Retinal pigment epithelial cell (primary cell): ENCODE measurements at regions not wholly inside any gene's neighbourhood (a gene's known extent, or its start where the extent isn't known, plus 50 kb on each side); places are given as distances from the start of the nearest gene placed in this dataset.

Experiments used
- DNase-seq: peaks from one replicate; pipeline ENCODE4 v3.0.0-alpha.2; 2010; ENCODE audit warnings: low read depth
- H3K4me3 ChIP-seq: 2 replicates; pipeline ENCODE4 v1.5.1; 2011; ENCODE audit warnings: mild to moderate bottlenecking, low read length, control low read depth, moderate library complexity
- TF ChIP-seq, protein P1 (sequence below): conservative IDR thresholded peaks from 2 replicates; pipeline ENCODE4 v1.5.1; 2011; ENCODE audit warnings: low read depth, low read length, control low read depth, inconsistent platforms

DNA sequence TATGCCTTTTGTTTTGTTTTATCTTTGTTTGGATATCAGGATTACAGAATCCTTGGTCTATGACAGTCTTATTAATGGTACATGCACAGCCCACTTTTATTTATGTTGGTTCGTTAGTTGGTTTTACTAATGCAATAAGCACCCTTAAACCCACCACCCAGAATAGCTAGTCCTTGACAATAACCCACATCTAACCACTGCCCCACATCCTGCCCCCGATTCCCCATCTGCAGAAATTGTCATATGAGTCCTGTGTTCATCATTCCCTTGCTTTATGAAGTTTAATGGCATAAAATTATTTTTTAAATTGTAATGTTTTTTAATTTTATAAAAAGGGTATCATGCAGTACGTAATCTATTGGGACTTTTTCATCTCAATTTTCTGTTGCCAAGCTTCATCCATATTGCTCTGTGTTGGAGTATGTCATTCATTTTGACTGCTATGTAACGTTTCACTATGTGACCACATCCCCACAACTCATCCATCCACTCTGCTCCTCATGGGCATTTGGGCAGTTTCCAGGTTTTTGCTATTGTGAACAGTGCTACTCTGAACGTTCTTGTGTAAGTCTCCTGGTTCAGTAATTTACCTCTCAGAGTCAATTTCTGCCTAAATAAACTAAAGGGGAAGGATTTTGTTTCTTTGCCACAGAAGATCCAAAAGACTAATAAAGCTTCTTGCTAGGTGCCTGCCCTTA, 150.4 kb downstream of the MRPL14 start:
- TF ChIP-seq, protein P1, sequence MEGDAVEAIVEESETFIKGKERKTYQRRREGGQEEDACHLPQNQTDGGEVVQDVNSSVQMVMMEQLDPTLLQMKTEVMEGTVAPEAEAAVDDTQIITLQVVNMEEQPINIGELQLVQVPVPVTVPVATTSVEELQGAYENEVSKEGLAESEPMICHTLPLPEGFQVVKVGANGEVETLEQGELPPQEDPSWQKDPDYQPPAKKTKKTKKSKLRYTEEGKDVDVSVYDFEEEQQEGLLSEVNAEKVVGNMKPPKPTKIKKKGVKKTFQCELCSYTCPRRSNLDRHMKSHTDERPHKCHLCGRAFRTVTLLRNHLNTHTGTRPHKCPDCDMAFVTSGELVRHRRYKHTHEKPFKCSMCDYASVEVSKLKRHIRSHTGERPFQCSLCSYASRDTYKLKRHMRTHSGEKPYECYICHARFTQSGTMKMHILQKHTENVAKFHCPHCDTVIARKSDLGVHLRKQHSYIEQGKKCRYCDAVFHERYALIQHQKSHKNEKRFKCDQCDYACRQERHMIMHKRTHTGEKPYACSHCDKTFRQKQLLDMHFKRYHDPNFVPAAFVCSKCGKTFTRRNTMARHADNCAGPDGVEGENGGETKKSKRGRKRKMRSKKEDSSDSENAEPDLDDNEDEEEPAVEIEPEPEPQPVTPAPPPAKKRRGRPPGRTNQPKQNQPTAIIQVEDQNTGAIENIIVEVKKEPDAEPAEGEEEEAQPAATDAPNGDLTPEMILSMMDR = no peak
- DNase-seq = no peak
- H3K4me3 ChIP-seq = no peak overlapping the region

DNA sequence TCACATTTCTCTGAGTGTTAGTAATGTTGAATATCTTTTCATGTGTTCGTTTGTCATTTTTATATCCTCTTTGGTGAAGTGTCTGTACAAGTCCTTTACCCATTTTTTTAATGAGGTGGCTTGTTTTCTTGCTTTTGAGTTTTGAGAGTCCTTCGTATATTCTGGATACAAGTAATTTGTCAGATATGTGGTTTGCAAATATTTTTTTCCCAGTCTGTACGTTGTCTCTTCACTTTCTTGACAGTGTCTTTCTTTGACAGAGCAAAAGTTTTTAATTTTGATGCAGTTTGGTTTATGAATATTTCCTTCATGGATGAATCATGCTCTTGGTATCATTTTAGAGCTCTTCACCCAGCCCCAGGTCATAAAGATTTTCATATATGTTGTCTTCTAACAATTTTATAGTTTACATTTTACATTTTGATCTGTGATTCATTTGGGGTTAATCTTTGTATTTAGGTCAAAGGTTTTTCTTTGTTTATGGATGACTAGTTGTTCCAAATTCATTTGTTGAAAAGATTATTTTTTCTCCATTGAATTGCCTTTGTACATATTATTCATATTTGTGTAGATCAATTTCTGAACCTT, 152.5 kb downstream of the MRPL14 start:
- no peak overlapping the region for H3K4me3 ChIP-seq
- TF ChIP-seq, protein P1 = no peak
- DNase-seq = no peak

DNA sequence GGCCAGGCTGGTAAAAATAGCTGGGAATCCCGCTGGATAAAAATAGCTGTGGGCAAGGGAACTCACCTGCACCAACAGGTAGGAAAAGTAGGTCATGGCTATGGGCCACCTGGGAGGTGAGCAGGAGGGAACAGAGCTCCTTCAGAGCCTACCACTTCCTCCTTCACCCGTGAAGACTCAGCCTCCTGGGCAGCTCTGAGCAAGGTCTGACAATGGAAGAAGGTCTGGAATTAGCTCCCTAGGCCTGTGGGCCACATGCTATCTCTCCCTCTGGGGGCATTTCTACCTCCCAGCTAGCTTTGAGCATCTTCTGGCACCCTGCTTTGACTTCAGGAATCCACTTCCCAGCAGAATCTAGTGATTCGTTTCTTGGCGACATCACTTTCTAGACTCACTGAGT, 153.9 kb downstream of the MRPL14 start:
- H3K4me3 ChIP-seq = no peak overlapping the region
- TF ChIP-seq, protein P1 = no peak
- DNase-seq = no peak

DNA sequence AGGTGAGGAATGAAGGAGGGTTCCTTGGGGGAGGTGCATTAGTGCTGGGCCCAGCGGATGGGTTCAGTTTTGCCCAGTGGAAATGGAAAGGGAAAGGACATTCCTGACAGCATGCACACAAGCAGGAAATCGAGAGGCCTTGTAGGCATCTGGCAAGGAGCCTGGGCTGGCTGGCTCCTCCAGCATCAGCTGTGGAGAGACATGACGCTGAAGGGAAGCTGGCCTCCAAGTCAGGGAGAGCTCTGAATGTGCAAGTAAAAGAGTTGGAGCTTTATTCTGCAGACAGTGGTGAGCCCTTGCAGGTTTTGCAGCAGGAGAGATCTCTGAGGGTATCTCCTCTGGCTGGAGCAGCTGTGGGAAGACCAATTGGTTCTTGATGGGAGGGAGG, 154.3 kb downstream of the MRPL14 start:
- no peak for DNase-seq
- H3K4me3 ChIP-seq = no peak overlapping the region
- TF ChIP-seq, protein P1 = no peak

DNA sequence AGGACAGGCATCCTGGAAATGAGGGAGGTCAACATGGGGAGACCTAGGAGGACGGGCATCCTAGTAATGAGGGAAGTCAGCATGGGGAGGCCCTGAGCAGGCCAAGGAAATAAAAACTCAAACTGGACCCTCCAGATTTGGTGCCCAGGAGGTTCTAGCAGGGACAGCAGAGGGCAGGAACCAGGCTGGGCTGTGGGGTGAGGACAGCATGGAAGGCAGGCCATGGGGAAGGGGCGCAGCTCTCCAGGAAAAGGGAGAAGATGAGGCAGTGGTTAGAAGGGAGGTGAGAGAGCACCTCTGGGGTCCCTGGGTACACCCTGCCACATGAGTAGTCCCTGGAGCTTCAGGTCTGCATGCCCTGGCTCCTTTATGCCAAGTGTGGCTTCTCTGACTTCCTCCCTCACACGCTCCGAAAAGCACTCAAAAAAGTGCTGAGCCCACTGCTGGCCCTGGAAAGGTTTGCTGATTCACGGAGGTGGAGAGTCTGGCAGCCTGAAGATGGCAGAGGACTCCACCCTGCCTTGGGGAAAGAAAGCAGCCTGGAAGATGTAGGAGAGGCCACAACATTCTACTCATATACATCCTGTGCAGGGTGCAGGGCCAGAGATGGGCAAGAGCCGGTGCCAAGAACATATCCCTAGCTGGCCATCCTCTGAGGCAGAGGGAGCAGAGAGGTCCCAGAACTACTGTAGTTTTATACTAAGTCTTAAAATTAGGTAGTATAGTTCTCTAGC, 154.9 kb downstream of the MRPL14 start:
- no peak for DNase-seq
- H3K4me3 ChIP-seq = no peak overlapping the region
- TF ChIP-seq, protein P1 = no peak

DNA sequence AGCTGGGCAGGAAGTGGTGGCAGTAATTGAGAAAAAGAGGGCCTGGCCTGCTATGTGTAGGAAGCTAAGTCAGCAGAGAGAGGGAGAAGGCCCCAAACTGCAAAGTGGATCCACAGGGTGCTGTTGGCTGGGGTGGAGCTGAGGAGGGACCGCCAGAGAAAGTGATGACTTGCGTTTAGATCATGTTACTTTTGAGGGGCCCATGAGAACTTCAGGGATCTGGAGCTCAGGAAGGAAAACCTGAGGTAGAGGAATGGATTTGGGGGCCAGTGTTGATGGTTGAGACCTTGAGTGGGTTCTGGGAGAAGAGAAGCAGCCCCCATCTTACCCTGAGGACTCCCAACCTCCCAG, 155.5 kb downstream of the MRPL14 start:
- TF ChIP-seq, protein P1 = no peak
- DNase-seq = no peak
- no peak overlapping the region for H3K4me3 ChIP-seq
